AG10803 (cell line): ENCODE measurements at regions not wholly inside any gene's neighbourhood (a gene's known extent, or its start where the extent isn't known, plus 50 kb on each side); places are given as distances from the start of the nearest gene placed in this dataset.

Experiments used
- DNase-seq: peaks from one replicate; pipeline ENCODE4 v3.0.0; 2010; ENCODE audit warnings: low read depth
- H3K4me3 ChIP-seq: 2 replicates; pipeline ENCODE4 v1.5.1; 2011; ENCODE audit warnings: mild to moderate bottlenecking, low read length, control low read depth
- CTCF ChIP-seq: conservative IDR thresholded peaks from 2 replicates; pipeline ENCODE4 v1.5.1; 2011; ENCODE audit warnings: mild to moderate bottlenecking, low read length, control low read depth, inconsistent platforms

GRCh38 chr9:135320943-135321342, 158.6 kb upstream of the PPP1R26 start:
- TF ChIP-seq CTCF: no peak
- no peak for DNase-seq
- H3K4me3 ChIP-seq: no peak overlapping the region

GRCh38 chr9:135321580-135321979, 158.0 kb upstream of the PPP1R26 start:
- H3K4me3 ChIP-seq: no peak overlapping the region
- DNase-seq: no peak
- no peak for TF ChIP-seq CTCF

- no peak overlapping the region for H3K4me3 ChIP-seq
- no peak for TF ChIP-seq CTCF
- no peak for DNase-seq
Measured at GRCh38 chr9:135324329-135324728, 155.3 kb upstream of the PPP1R26 start.

- H3K4me3 ChIP-seq: no peak overlapping the region
- DNase-seq: no peak
- no peak for TF ChIP-seq CTCF
Measured at GRCh38 chr9:135326141-135326540, 153.4 kb upstream of the PPP1R26 start.

GRCh38 chr9:135326633-135327152, 152.9 kb upstream of the PPP1R26 start:
- TF ChIP-seq CTCF: no peak
- no peak overlapping the region for H3K4me3 ChIP-seq
- DNase-seq: no peak

- TF ChIP-seq CTCF: no peak
- H3K4me3 ChIP-seq: no peak overlapping the region
- no peak for DNase-seq
Measured at GRCh38 chr9:135328485-135329417, 150.8 kb upstream of the PPP1R26 start.
